Osteoblast (primary cell): ENCODE measurements at regions not wholly inside any gene's neighbourhood (a gene's known extent, or its start where the extent isn't known, plus 50 kb on each side); places are given as distances from the start of the nearest gene placed in this dataset.

Experiments used
- DNase-seq: peaks from one replicate; pipeline ENCODE4 v3.0.0; 2011; ENCODE audit warnings: low spot score, mixed read lengths; ENCODE audit not compliant: insufficient read length; ENCODE audit errors: missing footprints
- H2AFZ ChIP-seq: 2 replicates; pipeline ENCODE4 v1.6.0; 2011; ENCODE audit warnings: mild to moderate bottlenecking, low read length
- H3K27ac ChIP-seq: 2 replicates; pipeline ENCODE4 v1.5.1; 2011; ENCODE audit warnings: mild to moderate bottlenecking, low read depth, low read length, moderate library complexity
- H3K27me3 ChIP-seq: 2 replicates; pipeline ENCODE4 v1.6.0; 2012; ENCODE audit warnings: mild to moderate bottlenecking, control low read depth, inconsistent platforms, low read length, moderate library complexity; ENCODE audit not compliant: insufficient read depth
- H3K36me3 ChIP-seq: 2 replicates; pipeline ENCODE4 v1.5.1; 2011; ENCODE audit warnings: mild to moderate bottlenecking, low read length, control low read depth, moderate library complexity; ENCODE audit not compliant: insufficient read depth
- H3K4me1 ChIP-seq: 2 replicates; pipeline ENCODE4 v1.5.1; 2011; ENCODE audit warnings: mild to moderate bottlenecking, low read length, control low read depth, moderate library complexity; ENCODE audit not compliant: insufficient read depth
- H3K4me2 ChIP-seq: 2 replicates; pipeline ENCODE4 v1.6.0; 2011; ENCODE audit warnings: mild to moderate bottlenecking, low read length; ENCODE audit not compliant: insufficient read depth
- H3K4me3 ChIP-seq: fragments of 200-600 bp; sonication (generic); 3 replicates; pipeline ENCODE4 v1.5.1; 2012; ENCODE audit warnings: mild to moderate bottlenecking, low read length, inconsistent platforms; ENCODE audit not compliant: insufficient read depth
- H3K79me2 ChIP-seq: 2 replicates; pipeline ENCODE4 v1.6.0; 2012; ENCODE audit warnings: mild to moderate bottlenecking, low read length, control low read depth, inconsistent platforms; ENCODE audit not compliant: insufficient read depth
- H3K9me3 ChIP-seq: 2 replicates; pipeline ENCODE4 v1.5.1; 2011; ENCODE audit warnings: low read depth, low read length, control low read depth
- H4K20me1 ChIP-seq: 2 replicates; pipeline ENCODE4 v1.6.0; 2012; ENCODE audit warnings: mild to moderate bottlenecking, low read length, control low read depth; ENCODE audit not compliant: insufficient read depth
- CTCF ChIP-seq: IDR thresholded peaks from 2 replicates; pipeline ENCODE4 v1.5.1; 2011; ENCODE audit warnings: mild to moderate bottlenecking, low read depth, low read length, moderate library complexity; ENCODE audit errors: extremely low read depth

- Histone ChIP-seq H3K27me3 (peaks cover 9% of the 10 kb centered on the region), H3K79me2 (no peaks in the 10 kb centered on the region), H3K4me1 (no peaks in the 10 kb centered on the region), H3K36me3 (no peaks in the 10 kb centered on the region), H4K20me1 (no peaks in the 10 kb centered on the region), H3K4me3 (no peak overlapping the region), H2AFZ (no peak overlapping the region), H3K9me3 (no peaks in the 10 kb centered on the region), H3K27ac (no peak overlapping the region), H3K4me2 (no peak overlapping the region)
- DNase-seq = no peak
- no peak for TF ChIP-seq CTCF
These were observed 255.3 kb upstream of the ID2 start for GRCh38 chr2:8426550-8426949.

GRCh38 chr2:8427211-8427610 lies 254.6 kb upstream of the ID2 start:
- no peaks in the 10 kb centered on the region for H3K9me3 ChIP-seq
- H3K27ac ChIP-seq = no peak overlapping the region
- TF ChIP-seq CTCF = no peak
- H4K20me1 ChIP-seq = no peaks in the 10 kb centered on the region
- H3K27me3 ChIP-seq = peaks cover 3% of the 10 kb centered on the region
- no peak overlapping the region for H2AFZ ChIP-seq
- no peak overlapping the region for H3K4me3 ChIP-seq
- no peak for DNase-seq
- H3K79me2 ChIP-seq = no peaks in the 10 kb centered on the region
- H3K4me1 ChIP-seq = no peaks in the 10 kb centered on the region
- no peak overlapping the region for H3K4me2 ChIP-seq
- H3K36me3 ChIP-seq = no peaks in the 10 kb centered on the region

- no peak for TF ChIP-seq CTCF
- Histone ChIP-seq H3K9me3 (no peaks in the 10 kb centered on the region), H3K27me3 (no peaks in the 10 kb centered on the region), H3K4me2 (no peak overlapping the region), H3K27ac (no peak overlapping the region), H4K20me1 (no peaks in the 10 kb centered on the region), H3K36me3 (no peaks in the 10 kb centered on the region), H3K4me1 (no peaks in the 10 kb centered on the region), H3K79me2 (no peaks in the 10 kb centered on the region), H2AFZ (no peak overlapping the region), H3K4me3 (no peak overlapping the region)
- no peak for DNase-seq
These were observed 251.2 kb upstream of the ID2 start for GRCh38 chr2:8430628-8431027.

- Histone ChIP-seq H3K4me3 (no peak overlapping the region), H3K4me1 (no peaks in the 10 kb centered on the region), H3K36me3 (no peaks in the 10 kb centered on the region), H4K20me1 (no peaks in the 10 kb centered on the region), H3K9me3 (no peaks in the 10 kb centered on the region), H3K4me2 (no peak overlapping the region), H2AFZ (no peak overlapping the region), H3K79me2 (no peaks in the 10 kb centered on the region), H3K27me3 (no peaks in the 10 kb centered on the region), H3K27ac (no peak overlapping the region)
- no peak for TF ChIP-seq CTCF
- no peak for DNase-seq
These were observed 250.3 kb upstream of the ID2 start for GRCh38 chr2:8431446-8432125.
